CD14-positive monocyte (primary cell): ENCODE measurements at regions not wholly inside any gene's neighbourhood (a gene's known extent, or its start where the extent isn't known, plus 50 kb on each side); places are given as distances from the start of the nearest gene placed in this dataset.

Experiments
- DNase-seq, 3 donors: peaks; one replicate each; pipeline ENCODE4 v3.0.0-alpha.2; 2011 to 2022
- H2AFZ ChIP-seq: 2 replicates; pipeline ENCODE4 v1.6.0; 2012; ENCODE audit warnings: mild to moderate bottlenecking, low read depth, low read length, inconsistent platforms; ENCODE audit not compliant: insufficient read depth, poor library complexity, severe bottlenecking
- H3K27ac ChIP-seq, 2 donors: 1 replicate in 1 of 2; 2 replicates in 1 of 2; pipeline ENCODE4 v1.5.1; 2012 to 2013; ENCODE audit warnings: low read length in 2 of 2, control low read depth in 1 of 2, inconsistent platforms in 1 of 2, low read depth in 1 of 2, mild to moderate bottlenecking in 1 of 2
- H3K27me3 ChIP-seq, 2 donors: one replicate each; pipeline versions ENCODE4 v1.6.0 to v1.6.1; 2011 to 2013; ENCODE audit warnings: low read length in 2 of 2; ENCODE audit not compliant: control insufficient read depth in 2 of 2, insufficient read depth in 2 of 2
- H3K36me3 ChIP-seq, 2 donors: replicated peaks in 1 of 2; 1 replicate in 1 of 2; 2 replicates in 1 of 2; pipeline versions ENCODE4 v1.5.1 to v1.6.1; 2012 to 2013; ENCODE audit warnings: low read length in 2 of 2, control low read depth in 1 of 2, inconsistent platforms in 1 of 2, mild to moderate bottlenecking in 1 of 2; ENCODE audit not compliant: insufficient read depth in 2 of 2, control insufficient read depth in 1 of 2
- H3K4me1 ChIP-seq, 2 donors: 1 replicate in 1 of 2; 2 replicates in 1 of 2; pipeline versions ENCODE4 v1.5.1 to v1.6.1; 2012 to 2013; ENCODE audit warnings: low read length in 2 of 2, control low read depth in 1 of 2, inconsistent platforms in 1 of 2, mild to moderate bottlenecking in 1 of 2, moderate library complexity in 1 of 2; ENCODE audit not compliant: insufficient read depth in 2 of 2, control insufficient read depth in 1 of 2
- H3K4me2 ChIP-seq: replicated peaks from 2 replicates; pipeline ENCODE3; 2012; ENCODE audit warnings: low read length, moderate library complexity, mild to moderate bottlenecking; ENCODE audit not compliant: poor library complexity, severe bottlenecking; ENCODE audit errors: extremely low read depth
- H3K4me3 ChIP-seq, 3 experiments: fragments of 200-600 bp in 1 of 3; sonication (generic) in 1 of 3; replicated peaks in 1 of 3; 1 replicate in 2 of 3; 2 replicates in 1 of 3; pipeline ENCODE4 v1.5.1; 2011 to 2013; ENCODE audit warnings: low read length in 3 of 3, mild to moderate bottlenecking in 3 of 3, control low read depth in 2 of 3, low read depth in 2 of 3, inconsistent platforms in 1 of 3, moderate library complexity in 1 of 3
- H3K79me2 ChIP-seq: 2 replicates; pipeline ENCODE4 v1.6.0; 2012; ENCODE audit warnings: mild to moderate bottlenecking, control low read depth, inconsistent platforms, low read length, moderate library complexity; ENCODE audit not compliant: insufficient read depth
- H3K9ac ChIP-seq: 2 replicates; pipeline ENCODE4 v1.6.0; 2017; ENCODE audit warnings: low read length, mild to moderate bottlenecking; ENCODE audit not compliant: insufficient read depth, poor library complexity, severe bottlenecking
- H3K9me3 ChIP-seq, 2 donors: replicated peaks in 1 of 2; 1 replicate in 1 of 2; 2 replicates in 1 of 2; pipeline versions ENCODE4 v1.5.1 to v1.6.1; 2012 to 2013; ENCODE audit warnings: low read length in 2 of 2, control low read depth in 1 of 2; ENCODE audit not compliant: control insufficient read depth in 1 of 2, insufficient read depth in 1 of 2
- H4K20me1 ChIP-seq: 2 replicates; pipeline ENCODE4 v1.6.0; 2012; ENCODE audit warnings: mild to moderate bottlenecking, low read length, control low read depth, moderate library complexity; ENCODE audit not compliant: insufficient read depth
- H3K27ac Mint-ChIP-seq, 7 donors: one replicate each; pipeline ENCODE4 v1.8.0; 2020; ENCODE audit warnings: mild to moderate bottlenecking in 7 of 7, mixed read lengths in 7 of 7, moderate library complexity in 6 of 7, inconsistent platforms in 2 of 7
- H3K27me3 Mint-ChIP-seq, 3 donors: one replicate each; pipeline ENCODE4 v1.8.0; 2021 to 2022; ENCODE audit warnings: low read depth in 3 of 3, mild to moderate bottlenecking in 3 of 3, mixed read lengths in 3 of 3, moderate library complexity in 3 of 3, inconsistent platforms in 1 of 3
- H3K36me3 Mint-ChIP-seq, 2 donors: one replicate each; pipeline ENCODE4 v1.8.0; 2020; ENCODE audit warnings: mixed read lengths in 2 of 2, inconsistent platforms in 1 of 2, mild to moderate bottlenecking in 1 of 2
- H3K4me1 Mint-ChIP-seq: one replicate; pipeline ENCODE4 v1.8.0; 2020; ENCODE audit warnings: mild to moderate bottlenecking, mixed read lengths
- H3K4me3 Mint-ChIP-seq, 2 donors: one replicate each; pipeline ENCODE4 v1.8.0; 2020; ENCODE audit warnings: mild to moderate bottlenecking in 2 of 2, mixed read lengths in 2 of 2, moderate library complexity in 1 of 2
- H3K9me3 Mint-ChIP-seq, 7 donors: one replicate each; pipeline ENCODE4 v1.8.0; 2020 to 2022; ENCODE audit warnings: mixed read lengths in 7 of 7, mild to moderate bottlenecking in 6 of 7, moderate library complexity in 6 of 7, inconsistent platforms in 2 of 7
- WGBS: methylation state at CpG from one replicate; pipeline ENCODE4 v1.1.5; 2013; ENCODE audit warnings: missing lambda C conversion rate; ENCODE audit not compliant: insufficient coverage; 5-methylcytosine and 5-hydroxymethylcytosine counted together
- intact Hi-C, 2 donors: fragments of 100-400 bp; cut with micrococcal nuclease; formaldehyde crosslinking; loops; one replicate each; pipeline versions ENCODE4 v1.15.0 to v1.15.1; 2023
- TF ChIP-seq, protein P1 (sequence below): fragments of 200-600 bp; IDR thresholded peaks from one replicate; pipeline ENCODE4 v1.8.0; 2022; ENCODE audit warnings: antibody characterized with exemption, mild to moderate bottlenecking

DNA sequence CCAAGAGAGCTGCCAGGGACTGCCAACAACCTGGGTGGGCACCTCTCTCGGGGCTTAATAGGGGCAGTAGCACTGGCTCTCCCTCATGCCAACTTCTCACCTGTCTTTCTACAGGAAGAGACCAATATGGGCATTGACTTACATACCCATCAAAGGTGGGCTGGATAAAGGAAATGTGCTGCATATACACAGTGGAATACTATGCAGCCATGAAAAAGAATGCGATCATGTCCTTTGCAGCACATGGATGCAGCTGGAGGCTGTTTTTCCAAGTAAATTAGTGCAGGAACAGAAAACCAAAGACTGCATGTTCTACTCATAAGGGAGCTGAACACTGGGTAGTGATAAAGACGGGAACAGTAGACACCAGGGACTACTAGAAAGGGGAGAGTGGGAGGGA, 172.5 kb downstream of the URB2 start:
- Mint-ChIP-seq H3K27me3 (peaks cover 3 to 5% (median 5%) of the 10 kb centered on the region in 3 donors), H3K4me3 (no peak overlapping the region)
- 100% methylated on average over 1 of the region's 3 CpGs for WGBS

DNA sequence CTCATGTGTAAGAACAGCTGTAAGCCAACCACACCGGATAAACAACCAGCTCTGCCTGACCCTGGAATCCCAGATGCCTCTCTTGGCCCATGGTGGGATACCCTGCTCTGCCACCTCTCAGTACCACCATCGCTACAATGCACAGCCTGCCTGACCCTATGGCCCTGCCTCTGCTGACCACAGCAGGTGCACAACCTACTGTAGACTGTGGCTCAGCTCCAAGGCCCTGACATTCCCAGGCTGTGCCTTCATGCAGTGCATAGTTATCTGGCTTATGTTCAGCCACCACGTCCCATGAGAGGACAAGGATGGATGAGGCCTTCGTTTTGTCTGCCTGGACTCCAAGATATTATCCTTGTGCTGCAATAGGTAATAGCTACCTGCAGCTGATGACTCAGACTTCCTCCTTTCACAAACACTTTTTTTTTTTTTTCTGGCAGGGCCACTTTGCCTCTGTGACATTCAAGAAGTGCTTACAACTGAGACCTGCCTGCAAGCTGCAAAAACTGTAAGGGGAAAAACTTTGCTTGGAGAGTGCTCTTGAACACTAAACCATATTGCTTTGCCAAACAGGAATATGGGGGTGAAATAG, 177.7 kb downstream of the URB2 start:
- Mint-ChIP-seq H3K4me3 (no peak overlapping the region), H3K27ac (no peak overlapping the region), H3K36me3 (no peaks in the 10 kb centered on the region), H3K27me3 (peaks cover 0 to 5% (median 1%) of the 10 kb centered on the region in 3 donors), H3K9me3 (peaks cover 13 to 34% (median 27%) of the 10 kb centered on the region in 7 donors), H3K4me1 (no peaks in the 10 kb centered on the region)
- DNase-seq, result no peak
- TF ChIP-seq, protein P1, sequence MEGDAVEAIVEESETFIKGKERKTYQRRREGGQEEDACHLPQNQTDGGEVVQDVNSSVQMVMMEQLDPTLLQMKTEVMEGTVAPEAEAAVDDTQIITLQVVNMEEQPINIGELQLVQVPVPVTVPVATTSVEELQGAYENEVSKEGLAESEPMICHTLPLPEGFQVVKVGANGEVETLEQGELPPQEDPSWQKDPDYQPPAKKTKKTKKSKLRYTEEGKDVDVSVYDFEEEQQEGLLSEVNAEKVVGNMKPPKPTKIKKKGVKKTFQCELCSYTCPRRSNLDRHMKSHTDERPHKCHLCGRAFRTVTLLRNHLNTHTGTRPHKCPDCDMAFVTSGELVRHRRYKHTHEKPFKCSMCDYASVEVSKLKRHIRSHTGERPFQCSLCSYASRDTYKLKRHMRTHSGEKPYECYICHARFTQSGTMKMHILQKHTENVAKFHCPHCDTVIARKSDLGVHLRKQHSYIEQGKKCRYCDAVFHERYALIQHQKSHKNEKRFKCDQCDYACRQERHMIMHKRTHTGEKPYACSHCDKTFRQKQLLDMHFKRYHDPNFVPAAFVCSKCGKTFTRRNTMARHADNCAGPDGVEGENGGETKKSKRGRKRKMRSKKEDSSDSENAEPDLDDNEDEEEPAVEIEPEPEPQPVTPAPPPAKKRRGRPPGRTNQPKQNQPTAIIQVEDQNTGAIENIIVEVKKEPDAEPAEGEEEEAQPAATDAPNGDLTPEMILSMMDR, result no peak
- Histone ChIP-seq H3K4me1 (no peaks in the 10 kb centered on the region), H4K20me1 (no peaks in the 10 kb centered on the region), H3K79me2 (no peaks in the 10 kb centered on the region), H3K4me3 (no peak overlapping the region), H3K9me3 (peaks cover 22 to 32% of the 10 kb centered on the region in 2 donors), H3K27ac (no peak overlapping the region), H3K27me3 (no peaks in the 10 kb centered on the region), H3K9ac (no peak overlapping the region), H2AFZ (no peak overlapping the region), H3K4me2 (no peak overlapping the region), H3K36me3 (no peaks in the 10 kb centered on the region)
- WGBS, result 100% methylated on average over 4 of the region's 4 CpGs
- intact Hi-C loops, result no loop called here

More for the DNA sequence above, 172.5 kb downstream of the URB2 start:
- no peaks in the 10 kb centered on the region for H3K36me3 Mint-ChIP-seq
- Histone ChIP-seq H2AFZ (no peak overlapping the region), H3K79me2 (no peaks in the 10 kb centered on the region), H3K27ac (no peak overlapping the region), H3K9ac (no peak overlapping the region), H4K20me1 (no peaks in the 10 kb centered on the region), H3K4me3 (no peak overlapping the region), H3K4me1 (no peaks in the 10 kb centered on the region), H3K9me3 (peaks cover 0 to 5% of the 10 kb centered on the region in 2 donors), H3K36me3 (no peaks in the 10 kb centered on the region), H3K27me3 (no peaks in the 10 kb centered on the region), H3K4me2 (no peak overlapping the region)
- intact Hi-C loops, result no loop called here
- no peaks in the 10 kb centered on the region for H3K4me1 Mint-ChIP-seq
- no peak overlapping the region for H3K27ac Mint-ChIP-seq
- DNase-seq, result no peak
- H3K9me3 Mint-ChIP-seq, result peaks cover 0 to 8% (median 4%) of the 10 kb centered on the region in 7 donors
- TF ChIP-seq, protein P1, result no peak
